H1 (cell line): ENCODE measurements at regions not wholly inside any gene's neighbourhood (a gene's known extent, or its start where the extent isn't known, plus 50 kb on each side); places are given as distances from the start of the nearest gene placed in this dataset.

Source experiments
- JUN ChIP-seq: IDR thresholded peaks from 2 replicates; pipeline ENCODE4 v1.6.1; 2011; ENCODE audit warnings: low read depth, mild to moderate bottlenecking, improper control_type of control experiment, low read length
- MAFK ChIP-seq: IDR thresholded peaks from 2 replicates; pipeline ENCODE4 v1.6.1; 2012; ENCODE audit warnings: low read depth, mild to moderate bottlenecking, improper control_type of control experiment, low read length
- RBBP5 ChIP-seq: IDR thresholded peaks from 2 replicates; pipeline ENCODE4 v1.7.1; 2012; ENCODE audit warnings: low read depth, mild to moderate bottlenecking, inconsistent platforms, low read length, moderate library complexity, borderline replicate concordance
- SIN3A ChIP-seq, 2 experiments: IDR thresholded peaks in 1 of 2; conservative IDR thresholded peaks in 1 of 2; 2 replicates each; pipeline ENCODE4 v1.6.1; 2011 to 2012; ENCODE audit warnings: low read length in 2 of 2, improper control_type of control experiment in 1 of 2, low read depth in 1 of 2, mild to moderate bottlenecking in 1 of 2
- SIX5 ChIP-seq: IDR thresholded peaks from 2 replicates; pipeline ENCODE4 v1.6.1; 2011; ENCODE audit warnings: mild to moderate bottlenecking, low read depth, low read length
- SP2 ChIP-seq: IDR thresholded peaks from 2 replicates; pipeline ENCODE4 v1.6.1; 2012; ENCODE audit warnings: mild to moderate bottlenecking, low read length, inconsistent platforms
- TEAD4 ChIP-seq: IDR thresholded peaks from 2 replicates; pipeline ENCODE4 v1.6.1; 2012; ENCODE audit warnings: low read depth, low read length, inconsistent platforms, mixed read lengths
- TF ChIP-seq, protein P1 (sequence below): IDR thresholded peaks from 2 replicates; pipeline ENCODE4 v1.6.1; 2012; ENCODE audit warnings: low read length, inconsistent platforms

DNA sequence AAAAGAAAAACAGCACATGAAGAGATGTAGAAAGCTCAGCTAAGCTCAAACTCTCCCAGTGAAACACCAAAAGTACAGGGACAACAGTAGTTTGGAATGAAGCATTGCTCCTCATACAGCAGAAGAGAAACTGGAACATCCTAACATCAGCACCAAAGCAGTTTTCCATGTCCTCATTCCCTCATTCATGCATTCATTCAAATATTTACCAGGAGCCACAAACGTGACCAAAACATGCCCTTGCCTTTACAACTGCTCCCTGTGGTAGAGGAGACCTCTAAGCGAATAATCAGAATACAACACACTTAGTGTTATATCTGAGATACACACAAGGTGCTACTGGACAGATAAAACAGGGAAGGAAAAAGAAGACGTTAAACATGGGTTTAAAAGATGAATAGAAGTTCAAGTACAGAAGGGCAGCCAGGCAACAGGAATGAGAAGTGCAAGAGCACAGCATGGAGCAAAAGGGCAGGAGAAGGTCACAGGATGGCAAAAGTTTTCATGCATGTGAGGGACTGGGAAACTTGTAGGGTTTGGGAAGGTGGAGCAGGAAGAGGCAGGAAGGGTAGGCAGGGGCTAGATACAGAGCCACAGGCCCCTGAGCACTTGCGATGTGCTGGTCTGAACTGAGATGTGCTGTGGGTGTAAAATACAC lies 58.5 kb upstream of the LMCD1 start (continued):
- TF ChIP-seq RBBP5 (no peak), JUN (no peak), TEAD4 (no peak), SIX5 (no peak), SIN3A (conservative IDR thresholded peaks at IDR 0.05 in 1 of 2, IDR thresholded peaks at IDR 0.05 in 1 of 2; ENCODE audit: low read depth in 1 of 2, low read length in 2 of 2) (no peak), SP2 (no peak), MAFK (no peak)
- TF ChIP-seq, protein P1, sequence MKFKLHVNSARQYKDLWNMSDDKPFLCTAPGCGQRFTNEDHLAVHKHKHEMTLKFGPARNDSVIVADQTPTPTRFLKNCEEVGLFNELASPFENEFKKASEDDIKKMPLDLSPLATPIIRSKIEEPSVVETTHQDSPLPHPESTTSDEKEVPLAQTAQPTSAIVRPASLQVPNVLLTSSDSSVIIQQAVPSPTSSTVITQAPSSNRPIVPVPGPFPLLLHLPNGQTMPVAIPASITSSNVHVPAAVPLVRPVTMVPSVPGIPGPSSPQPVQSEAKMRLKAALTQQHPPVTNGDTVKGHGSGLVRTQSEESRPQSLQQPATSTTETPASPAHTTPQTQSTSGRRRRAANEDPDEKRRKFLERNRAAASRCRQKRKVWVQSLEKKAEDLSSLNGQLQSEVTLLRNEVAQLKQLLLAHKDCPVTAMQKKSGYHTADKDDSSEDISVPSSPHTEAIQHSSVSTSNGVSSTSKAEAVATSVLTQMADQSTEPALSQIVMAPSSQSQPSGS: no peak
